ENCODE measurements at regions not wholly inside any gene's neighbourhood (a gene's known extent, or its start where the extent isn't known, plus 50 kb on each side); places are given as distances from the start of the nearest gene placed in this dataset.

DNA sequence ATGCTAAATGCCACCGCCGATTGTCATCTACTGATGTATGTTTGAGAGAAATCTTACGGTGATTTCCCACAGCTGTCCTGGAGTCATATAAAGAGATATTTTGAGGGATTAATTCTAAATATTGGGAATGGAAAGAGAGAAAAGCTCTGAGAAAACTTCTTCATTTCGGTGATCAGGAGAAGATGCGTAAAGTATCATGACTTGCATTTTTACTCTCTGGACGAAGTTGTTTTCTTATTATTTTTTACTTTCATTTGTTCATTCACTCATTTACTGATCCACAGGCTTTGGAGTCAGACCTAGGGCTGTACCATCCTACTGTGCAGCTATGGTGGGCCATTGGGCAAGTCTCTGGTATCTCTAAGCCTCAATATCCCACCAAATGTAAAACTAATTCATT lies 58.4 kb upstream of the RUNX1 start:
- no peak for TF ChIP-seq POLR2A (IDR thresholded peaks at IDR 0.05; ENCODE audit: low read length)
- no peak for TF ChIP-seq GATA1 (IDR thresholded peaks at IDR 0.05; ENCODE audit: low read depth, low read length)

Data from erythroblast (primary cell).